GM21447 (cell line): ENCODE measurements at regions not wholly inside any gene's neighbourhood (a gene's known extent, or its start where the extent isn't known, plus 50 kb on each side); places are given as distances from the start of the nearest gene placed in this dataset.
"Not testable (repeated sequence)": the region's sequence is repeated elsewhere in the genome, so short reads cannot be mapped to it uniquely, and the experiment has no call there.

Source experiments
- ATAC-seq: cut with Tn5 transposase; IDR thresholded peaks from one replicate; pipeline ENCODE4 v1.9.1; 2021; ENCODE audit not compliant: unreplicated experiment

DNA sequence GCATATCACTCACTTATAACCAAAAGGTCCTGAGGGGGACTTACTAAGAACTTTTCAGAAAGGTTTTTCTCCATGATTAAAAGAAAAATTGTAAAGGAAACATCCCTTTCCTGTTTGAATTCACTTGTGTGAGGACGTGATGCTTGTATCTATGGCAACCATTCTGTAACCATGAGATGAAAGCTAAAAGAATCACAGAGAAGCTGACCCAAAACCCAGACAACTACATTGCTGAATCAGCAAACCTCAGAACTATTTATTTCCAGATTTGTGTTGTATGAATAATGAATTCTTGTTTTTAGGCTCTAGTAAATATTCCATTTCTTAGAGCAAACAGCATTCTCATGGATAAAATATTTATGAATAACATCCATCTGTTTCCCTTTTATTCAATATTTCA, 91.2 kb downstream of the RCHY1 start:
- no peak for ATAC-seq

DNA sequence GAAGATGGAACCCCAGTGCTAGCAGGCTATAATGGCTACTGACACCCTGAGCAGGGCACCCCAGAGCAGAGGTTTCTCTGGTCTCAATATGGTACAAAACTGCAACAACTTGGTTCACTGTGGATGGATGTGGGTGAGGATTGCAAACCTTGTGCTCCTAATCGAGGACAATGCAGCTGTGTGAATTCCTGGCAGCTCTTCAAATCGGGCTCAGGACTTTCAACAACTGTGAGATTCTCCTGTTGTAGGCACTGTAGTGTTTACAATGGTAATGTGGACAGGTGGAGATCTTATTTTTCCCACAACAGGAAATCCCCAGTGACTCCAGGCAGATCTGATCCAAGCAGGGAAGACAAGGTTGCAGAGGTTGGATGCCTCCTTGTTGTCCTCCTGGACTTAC, 101.5 kb downstream of the RCHY1 start:
- ATAC-seq, result no peak

DNA sequence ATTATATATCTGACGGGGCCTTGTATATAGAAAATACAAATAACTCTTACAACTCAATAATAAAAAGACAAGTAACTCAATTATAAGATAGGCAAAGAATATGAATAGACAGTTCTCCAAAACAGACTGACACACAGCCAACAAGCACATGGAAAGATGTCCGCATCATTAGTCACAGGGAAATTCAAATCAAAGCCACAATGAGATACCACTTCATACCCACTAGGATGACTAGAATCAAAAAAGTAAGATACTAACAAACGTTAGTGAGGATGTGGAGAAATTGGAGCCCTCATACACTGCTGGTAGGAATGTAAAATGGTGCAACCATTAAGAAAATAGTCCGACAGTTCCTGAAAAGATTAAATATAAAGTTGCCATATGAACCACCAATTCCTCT, 115.7 kb downstream of the RCHY1 start:
- ATAC-seq, result no peak

- ATAC-seq, result no peak
Observed at GRCh38 chr4:75391489-75392166, 122.6 kb downstream of the RCHY1 start.

DNA sequence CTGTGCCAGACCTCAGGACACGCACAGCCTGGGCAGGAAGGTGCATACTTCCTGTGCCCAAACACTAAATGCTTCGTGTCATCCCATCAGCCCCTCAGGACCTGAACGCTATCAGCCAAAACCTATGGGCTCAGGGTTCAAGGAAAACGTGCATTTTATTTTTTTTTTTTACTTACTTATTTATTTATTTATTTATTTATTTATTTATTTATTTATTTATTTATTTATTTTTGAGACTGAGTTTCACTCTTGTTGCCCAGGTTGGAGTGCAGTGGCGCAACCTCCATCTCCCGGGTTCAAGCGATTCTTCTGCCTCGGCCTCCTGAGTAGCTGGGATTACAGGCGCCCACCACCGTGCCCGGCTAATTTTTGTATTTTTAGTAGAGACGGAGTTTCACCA, 127.8 kb downstream of the RCHY1 start:
- ATAC-seq, result not testable (repeated sequence)

DNA sequence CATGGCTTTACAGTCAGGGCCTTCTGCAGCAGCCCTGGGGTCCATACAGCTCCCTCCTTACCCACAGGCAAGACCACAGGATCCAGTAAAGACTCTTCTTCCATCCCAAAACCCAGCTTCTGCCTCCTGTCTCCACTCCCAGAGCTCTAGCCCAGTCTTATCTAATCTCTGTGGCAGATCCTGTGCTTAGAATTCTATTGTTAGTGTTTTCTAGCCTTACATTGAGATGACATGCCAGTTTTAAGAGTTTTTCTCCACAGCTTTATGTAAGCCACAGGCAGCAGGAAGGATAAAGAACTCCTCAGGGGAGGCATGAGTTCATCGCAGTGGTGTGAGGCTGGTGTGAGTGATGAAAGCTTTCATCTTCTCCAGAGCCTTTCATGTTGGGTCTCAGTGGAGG, 129.1 kb downstream of the RCHY1 start:
- ATAC-seq, result no peak

GRCh38 chr4:75376543-75376942, 137.7 kb downstream of the RCHY1 start:
- ATAC-seq, result no peak

- ATAC-seq, result no peak
Observed at GRCh38 chr4:75371915-75372314, 142.3 kb downstream of the RCHY1 start.

GRCh38 chr4:75370576-75370975, 143.6 kb downstream of the RCHY1 start:
- ATAC-seq, result no peak

- no peak for ATAC-seq
Observed at GRCh38 chr4:75345423-75345822, 168.8 kb downstream of the RCHY1 start.

- ATAC-seq, result no peak
Observed at GRCh38 chr4:75344915-75345314, 169.3 kb downstream of the RCHY1 start.

GRCh38 chr4:75343333-75343732, 170.9 kb downstream of the RCHY1 start:
- ATAC-seq, result no peak

GRCh38 chr4:75340561-75340960, 173.6 kb downstream of the RCHY1 start:
- no peak for ATAC-seq

GRCh38 chr4:75338352-75338880, 175.8 kb downstream of the RCHY1 start:
- no peak for ATAC-seq

DNA sequence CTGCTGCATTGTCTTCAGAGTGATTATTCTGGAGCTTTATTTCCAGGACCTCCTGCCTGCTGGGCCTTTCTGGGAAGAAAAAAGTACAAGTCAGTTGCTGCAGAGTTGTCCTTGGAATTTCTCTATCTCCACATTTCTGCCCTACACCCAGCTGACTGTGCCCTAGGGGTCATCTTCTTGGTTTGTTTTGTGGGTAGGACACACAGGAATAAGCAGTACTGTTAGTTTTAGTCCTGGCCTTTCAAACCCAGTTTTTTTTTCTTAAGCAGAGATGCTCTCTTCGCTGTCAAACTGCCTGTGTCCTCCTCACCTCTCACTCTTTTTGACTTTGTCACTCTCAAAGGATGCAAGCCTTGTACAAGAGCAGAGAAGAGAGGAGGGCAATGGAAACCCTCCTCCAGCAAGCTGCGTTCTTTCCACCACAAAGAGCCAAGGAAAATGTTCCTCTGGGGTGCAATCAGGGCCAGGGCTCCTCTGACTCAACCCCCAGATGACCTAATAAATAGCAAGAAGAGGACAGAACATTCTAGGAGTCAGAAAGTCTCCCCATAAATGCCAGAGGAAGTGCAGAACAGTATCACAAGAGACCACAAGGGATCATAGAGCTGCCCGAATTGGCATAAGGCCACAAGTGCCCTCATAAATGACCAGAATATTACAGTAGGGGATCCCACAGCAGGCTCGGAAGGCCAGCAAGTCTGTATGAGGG, 186.2 kb downstream of the RCHY1 start:
- no peak for ATAC-seq

GRCh38 chr4:75325318-75325979, 188.8 kb downstream of the RCHY1 start:
- no peak for ATAC-seq

DNA sequence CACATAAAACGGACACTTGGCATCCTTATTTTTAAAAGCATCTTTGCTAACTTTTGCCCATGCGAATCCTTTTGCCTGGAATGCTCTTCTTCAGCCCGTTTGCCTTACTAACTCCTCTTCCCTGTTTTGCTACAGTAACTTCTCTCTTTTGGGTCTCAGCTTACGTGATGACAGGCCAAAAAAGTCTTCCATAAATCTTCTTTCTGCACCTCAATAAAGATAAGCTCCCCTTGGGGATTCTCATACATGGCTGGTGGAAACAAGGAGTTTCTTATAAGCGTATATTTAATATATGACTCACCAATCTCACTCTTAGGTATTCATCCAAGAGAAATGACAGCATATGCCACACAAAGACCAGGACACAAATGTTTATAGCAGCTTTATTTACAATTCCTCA, 192.7 kb downstream of the RCHY1 start:
- no peak for ATAC-seq

GRCh38 chr4:75317641-75318040, 196.6 kb downstream of the RCHY1 start:
- not testable (repeated sequence) for ATAC-seq

- ATAC-seq, result no peak
Observed at GRCh38 chr4:75308049-75308448, 206.2 kb downstream of the RCHY1 start.

GRCh38 chr4:75306506-75306905, 207.7 kb downstream of the RCHY1 start:
- no peak for ATAC-seq

GRCh38 chr4:75302648-75303047, 211.6 kb downstream of the RCHY1 start:
- ATAC-seq, result no peak
